ENCODE measurements at regions not wholly inside any gene's neighbourhood (a gene's known extent, or its start where the extent isn't known, plus 50 kb on each side); places are given as distances from the start of the nearest gene placed in this dataset.
A peak's percentile ranks its signal among the peaks of the same experiment; 100 is the strongest.

- TF ChIP-seq FOXP2 (optimal IDR thresholded peaks at IDR 0.05; ENCODE audit: control extremely low read depth, extremely low read length, insufficient read depth) (no peak), POLR2AphosphoS5 (IDR thresholded peaks at IDR 0.05; ENCODE audit: borderline replicate concordance, low read depth, low read length) (no peak), EZH2 (IDR thresholded peaks at IDR 0.05) (no peak)
- Histone ChIP-seq H3K27ac (no peak overlapping the region), H3K4me3 (no peak overlapping the region), H3K9me3 (ENCODE audit: low read depth, low read length) (no peaks in the 10 kb centered on the region), H3K36me3 (ENCODE audit: insufficient read depth, low read length) (no peaks in the 10 kb centered on the region), H3K9ac (ENCODE audit: insufficient read length) (no peak overlapping the region)
- DNase-seq (ENCODE audit: low read depth, low spot score) = no peak
Measured at GRCh38 chr18:45173799-45174519, 441.3 kb upstream of the SLC14A2 start.

- TF ChIP-seq POLR2AphosphoS5 (IDR thresholded peaks at IDR 0.05; ENCODE audit: borderline replicate concordance, low read depth, low read length) (no peak), EZH2 (IDR thresholded peaks at IDR 0.05) (no peak), FOXP2 (optimal IDR thresholded peaks at IDR 0.05; ENCODE audit: control extremely low read depth, extremely low read length, insufficient read depth) (no peak)
- no peak overlapping the region for H3K4me3 ChIP-seq
- H3K36me3 ChIP-seq (ENCODE audit: insufficient read depth, low read length) = no peaks in the 10 kb centered on the region
- no peaks in the 10 kb centered on the region for H3K9me3 ChIP-seq (ENCODE audit: low read depth, low read length)
- H3K9ac ChIP-seq (ENCODE audit: insufficient read length) = no peak overlapping the region
- no peak for DNase-seq (ENCODE audit: low read depth, low spot score)
- no peak overlapping the region for H3K27ac ChIP-seq
Measured at GRCh38 chr18:45174629-45175136, 440.6 kb upstream of the SLC14A2 start.

- no peaks in the 10 kb centered on the region for H3K9me3 ChIP-seq (ENCODE audit: low read depth, low read length)
- H3K4me3 ChIP-seq = no peak overlapping the region
- H3K9ac ChIP-seq (ENCODE audit: insufficient read length) = no peak overlapping the region
- H3K27ac ChIP-seq = no peak overlapping the region
- TF ChIP-seq EZH2 (IDR thresholded peaks at IDR 0.05) (no peak), FOXP2 (optimal IDR thresholded peaks at IDR 0.05; ENCODE audit: control extremely low read depth, extremely low read length, insufficient read depth) (no peak), POLR2AphosphoS5 (IDR thresholded peaks at IDR 0.05; ENCODE audit: borderline replicate concordance, low read depth, low read length) (no peak)
- no peak for DNase-seq (ENCODE audit: low read depth, low spot score)
- H3K36me3 ChIP-seq (ENCODE audit: insufficient read depth, low read length) = no peaks in the 10 kb centered on the region
Measured at GRCh38 chr18:45175511-45175910, 439.8 kb upstream of the SLC14A2 start.

GRCh38 chr18:45186832-45187231 is 428.4 kb upstream of the SLC14A2 start:
- Histone ChIP-seq H3K9me3 (ENCODE audit: low read depth, low read length) (no peaks in the 10 kb centered on the region), H3K36me3 (ENCODE audit: insufficient read depth, low read length) (no peaks in the 10 kb centered on the region), H3K27ac (no peak overlapping the region), H3K9ac (ENCODE audit: insufficient read length) (no peak overlapping the region), H3K4me3 (no peak overlapping the region)
- no peak for TF ChIP-seq EZH2 (IDR thresholded peaks at IDR 0.05)
- no peak for TF ChIP-seq FOXP2 (optimal IDR thresholded peaks at IDR 0.05; ENCODE audit: control extremely low read depth, extremely low read length, insufficient read depth)
- no peak for TF ChIP-seq POLR2AphosphoS5 (IDR thresholded peaks at IDR 0.05; ENCODE audit: borderline replicate concordance, low read depth, low read length)
- DNase-seq (ENCODE audit: low read depth, low spot score) = no peak

- Histone ChIP-seq H3K4me3 (no peak overlapping the region), H3K36me3 (ENCODE audit: insufficient read depth, low read length) (no peaks in the 10 kb centered on the region), H3K9ac (ENCODE audit: insufficient read length) (no peak overlapping the region), H3K9me3 (ENCODE audit: low read depth, low read length) (no peaks in the 10 kb centered on the region), H3K27ac (no peak overlapping the region)
- no peak for DNase-seq (ENCODE audit: low read depth, low spot score)
- TF ChIP-seq EZH2 (IDR thresholded peaks at IDR 0.05) (no peak), FOXP2 (optimal IDR thresholded peaks at IDR 0.05; ENCODE audit: control extremely low read depth, extremely low read length, insufficient read depth) (no peak), POLR2AphosphoS5 (IDR thresholded peaks at IDR 0.05; ENCODE audit: borderline replicate concordance, low read depth, low read length) (no peak)
Measured at GRCh38 chr18:45191795-45192194, 423.5 kb upstream of the SLC14A2 start.

GRCh38 chr18:45197526-45197970 is 417.7 kb upstream of the SLC14A2 start:
- Histone ChIP-seq H3K9me3 (ENCODE audit: low read depth, low read length) (no peaks in the 10 kb centered on the region), H3K36me3 (ENCODE audit: insufficient read depth, low read length) (no peaks in the 10 kb centered on the region), H3K27ac (peak overlapping the region; percentile 75; the same call in 1 of the 2 replicates), H3K9ac (ENCODE audit: insufficient read length) (peak overlapping the region; percentile 2), H3K4me3 (peak overlapping the region; percentile 45)
- TF ChIP-seq POLR2AphosphoS5 (IDR thresholded peaks at IDR 0.05; ENCODE audit: borderline replicate concordance, low read depth, low read length) (no peak), EZH2 (IDR thresholded peaks at IDR 0.05) (no peak), FOXP2 (optimal IDR thresholded peaks at IDR 0.05; ENCODE audit: control extremely low read depth, extremely low read length, insufficient read depth) (no peak)
- peak; percentile 89 for DNase-seq (ENCODE audit: low read depth, low spot score)

GRCh38 chr18:45198526-45198925 is 416.8 kb upstream of the SLC14A2 start:
- Histone ChIP-seq H3K27ac (no peak overlapping the region), H3K4me3 (no peak overlapping the region), H3K9me3 (ENCODE audit: low read depth, low read length) (no peaks in the 10 kb centered on the region), H3K9ac (ENCODE audit: insufficient read length) (no peak overlapping the region), H3K36me3 (ENCODE audit: insufficient read depth, low read length) (no peaks in the 10 kb centered on the region)
- no peak for DNase-seq (ENCODE audit: low read depth, low spot score)
- TF ChIP-seq FOXP2 (optimal IDR thresholded peaks at IDR 0.05; ENCODE audit: control extremely low read depth, extremely low read length, insufficient read depth) (no peak), POLR2AphosphoS5 (IDR thresholded peaks at IDR 0.05; ENCODE audit: borderline replicate concordance, low read depth, low read length) (no peak), EZH2 (IDR thresholded peaks at IDR 0.05) (no peak)

GRCh38 chr18:45201029-45201428 is 414.2 kb upstream of the SLC14A2 start:
- Histone ChIP-seq H3K27ac (no peak overlapping the region), H3K9ac (ENCODE audit: insufficient read length) (no peak overlapping the region), H3K4me3 (no peak overlapping the region), H3K9me3 (ENCODE audit: low read depth, low read length) (no peaks in the 10 kb centered on the region), H3K36me3 (ENCODE audit: insufficient read depth, low read length) (no peaks in the 10 kb centered on the region)
- DNase-seq (ENCODE audit: low read depth, low spot score) = no peak
- no peak for TF ChIP-seq FOXP2 (optimal IDR thresholded peaks at IDR 0.05; ENCODE audit: control extremely low read depth, extremely low read length, insufficient read depth)
